ENCODE measurements at regions not wholly inside any gene's neighbourhood (a gene's known extent, or its start where the extent isn't known, plus 50 kb on each side); places are given as distances from the start of the nearest gene placed in this dataset.

- intact Hi-C loops (cut with DNase I), result no loop called here
- no peak for DNase-seq (ENCODE audit: low spot score)
Measured at GRCh38 chr9:87109231-87109631, 161.9 kb upstream of the GAS1 start.

GRCh38 chr9:87109851-87110250 is 162.5 kb upstream of the GAS1 start:
- no peak for DNase-seq (ENCODE audit: low spot score)
- intact Hi-C loops (cut with DNase I), result no loop called here

- DNase-seq (ENCODE audit: low spot score), result no peak
- intact Hi-C loops (cut with DNase I), result no loop called here
Measured at GRCh38 chr9:87111010-87111409, 163.7 kb upstream of the GAS1 start.

- intact Hi-C loops (cut with DNase I), result no loop called here
- DNase-seq (ENCODE audit: low spot score), result no peak
Measured at GRCh38 chr9:87112656-87113055, 165.3 kb upstream of the GAS1 start.

DNA sequence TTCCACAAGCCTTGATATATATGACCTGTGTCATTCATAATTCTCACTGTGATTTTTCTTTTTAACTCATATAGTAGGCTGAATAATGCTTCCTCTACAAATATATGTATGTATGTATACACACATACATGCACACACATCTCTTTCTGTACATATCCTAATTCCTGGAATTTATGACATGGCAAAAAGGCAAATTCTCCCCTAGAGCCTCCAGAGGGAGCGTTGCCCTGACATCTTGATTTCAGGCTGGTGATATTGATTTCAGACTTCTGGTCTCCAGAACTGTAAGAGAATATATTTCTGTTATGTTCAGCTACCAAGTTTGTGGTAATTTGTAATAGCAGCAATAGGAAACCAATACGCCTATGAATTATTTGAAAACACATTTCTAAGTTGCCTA is 166.6 kb upstream of the GAS1 start:
- no peak for DNase-seq (ENCODE audit: low spot score)
- intact Hi-C loops (cut with DNase I), result no loop called here

DNA sequence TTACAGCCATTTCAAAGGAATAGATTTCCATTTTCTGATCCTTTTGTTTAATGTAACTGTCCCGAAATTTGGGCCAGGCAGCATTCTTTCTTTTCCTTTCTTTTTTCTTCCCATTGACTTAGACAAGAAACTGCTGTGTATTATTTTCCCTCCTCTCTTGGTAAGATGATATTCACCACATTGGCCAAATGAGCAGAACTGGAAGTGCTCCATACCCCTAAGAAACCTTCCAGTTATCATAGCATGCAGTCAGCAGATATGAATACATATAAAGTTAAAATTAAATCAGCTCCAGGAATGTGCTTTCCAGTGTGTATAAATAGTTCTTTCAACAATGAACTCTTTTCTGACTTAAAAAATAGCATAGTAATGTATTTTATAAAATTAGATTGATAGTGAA is 168.5 kb upstream of the GAS1 start:
- no peak for DNase-seq (ENCODE audit: low spot score)
- intact Hi-C loops (cut with DNase I), result no loop called here

GRCh38 chr9:87116492-87116891 is 169.2 kb upstream of the GAS1 start:
- no peak for DNase-seq (ENCODE audit: low spot score)
- intact Hi-C loops (cut with DNase I), result no loop called here

GRCh38 chr9:87118594-87118993 is 171.3 kb upstream of the GAS1 start:
- no peak for DNase-seq (ENCODE audit: low spot score)
- intact Hi-C loops (cut with DNase I), result no loop called here

DNA sequence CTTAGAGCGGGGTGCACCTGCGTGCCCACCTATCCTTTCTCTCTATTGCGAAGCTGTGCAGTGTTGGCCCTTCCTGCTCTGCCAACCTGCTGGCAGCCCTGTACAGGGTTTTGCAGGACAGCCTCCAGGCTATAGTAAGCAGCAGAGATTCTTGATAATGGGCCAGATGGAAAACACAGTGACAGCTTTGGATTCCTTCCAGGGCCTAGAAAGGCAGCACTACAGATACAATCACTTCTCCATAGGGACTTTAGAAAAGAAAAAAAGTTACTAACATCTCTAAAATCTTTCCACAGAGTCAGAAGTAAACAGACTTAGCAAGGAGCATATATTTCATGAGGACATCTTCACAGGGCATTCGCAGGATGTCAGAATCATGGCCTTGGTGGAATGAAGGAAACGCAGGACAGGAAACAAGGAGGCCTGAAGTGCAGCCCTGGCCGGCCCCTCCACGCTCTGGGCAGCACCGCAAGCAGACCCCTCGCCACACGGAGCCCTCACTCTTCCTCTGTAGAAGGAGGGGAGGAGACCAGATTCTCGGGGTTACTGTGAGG is 172.1 kb upstream of the GAS1 start:
- intact Hi-C loops (cut with DNase I), result no loop called here
- DNase-seq (ENCODE audit: low spot score), result no peak

DNA sequence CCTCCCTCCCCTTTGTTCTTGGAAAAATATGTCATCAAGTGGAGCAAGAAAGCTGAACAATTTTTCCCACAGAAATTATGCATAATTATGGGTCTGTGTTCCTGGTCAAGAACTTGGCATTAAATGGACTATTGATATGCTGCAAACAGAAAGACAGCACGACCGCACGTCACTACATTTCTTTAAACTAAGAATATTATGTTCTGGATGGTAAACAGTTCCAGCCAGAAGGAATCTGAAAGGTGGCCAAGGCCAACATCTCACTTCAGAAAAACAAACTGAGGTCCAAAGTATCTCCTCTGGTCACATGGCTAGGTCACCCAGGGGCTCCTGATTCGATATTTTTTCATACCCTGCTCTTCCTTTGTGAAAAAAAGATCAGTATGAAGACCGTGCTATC is 173.3 kb upstream of the GAS1 start:
- no peak for DNase-seq (ENCODE audit: low spot score)
- intact Hi-C loops (cut with DNase I), result no loop called here

GRCh38 chr9:87122947-87123685 is 175.8 kb upstream of the GAS1 start:
- no peak for DNase-seq (ENCODE audit: low spot score)
- intact Hi-C loops (cut with DNase I), result no loop called here

DNA sequence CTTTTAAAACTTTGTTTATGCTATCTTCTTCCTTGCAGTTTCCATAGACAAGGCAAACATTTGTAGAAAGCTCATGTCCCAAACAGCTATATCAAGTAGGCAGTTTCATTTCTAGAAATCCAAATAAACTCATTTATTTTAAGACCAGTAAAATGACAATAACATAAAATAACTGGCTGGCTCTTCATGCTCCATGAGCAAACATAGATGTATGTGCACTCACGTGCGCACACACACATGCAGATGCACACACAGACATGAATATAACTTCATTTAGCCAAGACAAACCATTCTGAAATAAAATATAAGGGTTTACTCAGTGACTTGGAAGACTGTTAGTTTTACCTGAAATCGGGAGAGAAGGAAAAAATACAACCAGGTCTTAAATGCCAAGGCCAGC is 176.5 kb upstream of the GAS1 start:
- intact Hi-C loops (cut with DNase I), result no loop called here
- DNase-seq (ENCODE audit: low spot score), result no peak

DNA sequence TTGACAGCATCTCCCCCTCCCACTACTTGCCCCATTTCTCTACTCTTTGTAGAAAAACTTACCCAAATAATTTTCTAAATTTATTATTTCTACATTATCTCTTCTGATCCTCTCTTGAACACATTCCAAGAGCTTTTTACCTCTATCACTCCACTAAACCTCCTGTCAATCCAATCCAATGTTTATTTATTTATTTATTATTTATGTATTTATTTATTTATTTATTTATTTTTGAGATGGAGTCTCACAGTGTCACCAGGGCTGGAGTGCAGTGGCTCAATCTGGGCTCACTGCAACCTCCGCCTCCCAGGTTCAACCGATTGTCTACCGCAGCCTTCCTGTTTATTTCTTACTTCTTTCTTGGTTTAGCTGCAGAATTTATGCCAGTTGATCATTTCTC is 178.5 kb upstream of the GAS1 start:
- no peak for DNase-seq (ENCODE audit: low spot score)
- intact Hi-C loops (cut with DNase I), result no loop called here

- intact Hi-C loops (cut with DNase I), result no loop called here
- DNase-seq (ENCODE audit: low spot score), result no peak
Measured at GRCh38 chr9:87127543-87127942, 180.2 kb upstream of the GAS1 start.

DNA sequence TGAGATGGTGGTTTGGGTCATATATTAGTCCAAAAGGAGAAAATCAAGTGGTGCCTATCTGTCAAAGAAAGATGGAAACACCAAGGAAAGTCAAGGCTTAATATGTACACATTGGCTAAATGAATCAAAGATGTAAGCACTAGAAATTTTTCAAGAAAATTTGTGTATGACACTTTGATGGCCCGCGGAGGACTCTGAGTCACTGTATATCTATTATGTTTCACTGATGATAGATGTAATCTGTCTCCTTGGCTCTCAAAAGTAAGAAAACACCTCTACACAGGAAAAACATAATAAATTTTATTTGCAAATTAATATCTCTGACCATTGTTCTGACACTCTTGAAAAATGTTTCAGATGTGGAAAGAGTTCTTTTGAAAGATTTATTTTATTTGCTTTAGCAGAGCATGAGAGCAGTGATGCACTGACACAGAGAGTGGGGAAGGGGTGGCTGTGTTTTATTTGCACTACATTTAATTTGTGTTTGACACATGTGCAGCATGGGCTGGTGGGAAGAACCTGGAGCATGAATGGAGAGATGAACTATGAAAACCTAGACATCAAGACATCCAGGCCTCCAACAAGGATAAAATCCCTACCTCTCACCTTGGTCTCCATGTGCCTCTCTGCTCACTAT is 180.8 kb upstream of the GAS1 start:
- intact Hi-C loops (cut with DNase I), result no loop called here
- DNase-seq (ENCODE audit: low spot score), result no peak

GRCh38 chr9:87128844-87129493 is 181.7 kb upstream of the GAS1 start:
- intact Hi-C loops (cut with DNase I), result no loop called here
- DNase-seq (ENCODE audit: low spot score), result no peak

GRCh38 chr9:87135074-87135473 is 187.8 kb upstream of the GAS1 start:
- no peak for DNase-seq (ENCODE audit: low spot score)
- intact Hi-C loops (cut with DNase I), result no loop called here

- intact Hi-C loops (cut with DNase I), result no loop called here
- no peak for DNase-seq (ENCODE audit: low spot score)
Measured at GRCh38 chr9:87137718-87138117, 190.4 kb upstream of the GAS1 start.

- intact Hi-C loops (cut with DNase I), result no loop called here
- no peak for DNase-seq (ENCODE audit: low spot score)
Measured at GRCh38 chr9:87138128-87139040, 191.1 kb upstream of the GAS1 start.
